SH-SY5Y (cell line): ENCODE measurements at regions not wholly inside any gene's neighbourhood (a gene's known extent, or its start where the extent isn't known, plus 50 kb on each side); places are given as distances from the start of the nearest gene placed in this dataset.

Source experiments
- GATA2 ChIP-seq: IDR thresholded peaks from 2 replicates; pipeline ENCODE4 v1.6.1; 2011; ENCODE audit warnings: mild to moderate bottlenecking, low read depth, low read length
- GATA3 ChIP-seq: IDR thresholded peaks from 2 replicates; pipeline ENCODE4 v1.6.1; 2011; ENCODE audit warnings: low read depth, mild to moderate bottlenecking, low read length, moderate library complexity

DNA sequence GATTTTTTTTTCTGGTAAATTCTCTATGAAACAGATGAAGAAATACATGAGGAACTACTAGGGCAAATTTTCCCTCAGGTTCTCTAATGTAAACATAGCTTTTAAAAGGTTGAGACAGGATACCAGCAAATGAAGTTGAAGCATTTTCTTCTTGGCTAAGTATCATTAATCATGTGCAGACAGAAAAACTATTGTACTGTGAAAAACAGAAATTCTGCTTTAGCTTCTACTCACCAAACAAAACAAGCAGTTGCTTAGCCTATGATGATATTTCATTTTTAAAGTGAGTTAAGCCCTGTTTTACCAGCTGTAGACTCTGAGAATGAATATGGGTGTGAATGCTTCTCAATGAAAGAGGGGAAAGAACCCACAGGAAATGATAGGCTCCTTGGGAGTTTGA, 358.9 kb downstream of the TRAM1L1 start:
- TF ChIP-seq GATA3, result no peak
- TF ChIP-seq GATA2, result no peak
